ENCODE measurements at regions not wholly inside any gene's neighbourhood (a gene's known extent, or its start where the extent isn't known, plus 50 kb on each side); places are given as distances from the start of the nearest gene placed in this dataset.
"Not testable (repeated sequence)": the region's sequence is repeated elsewhere in the genome, so short reads cannot be mapped to it uniquely, and the experiment has no call there.

DNA sequence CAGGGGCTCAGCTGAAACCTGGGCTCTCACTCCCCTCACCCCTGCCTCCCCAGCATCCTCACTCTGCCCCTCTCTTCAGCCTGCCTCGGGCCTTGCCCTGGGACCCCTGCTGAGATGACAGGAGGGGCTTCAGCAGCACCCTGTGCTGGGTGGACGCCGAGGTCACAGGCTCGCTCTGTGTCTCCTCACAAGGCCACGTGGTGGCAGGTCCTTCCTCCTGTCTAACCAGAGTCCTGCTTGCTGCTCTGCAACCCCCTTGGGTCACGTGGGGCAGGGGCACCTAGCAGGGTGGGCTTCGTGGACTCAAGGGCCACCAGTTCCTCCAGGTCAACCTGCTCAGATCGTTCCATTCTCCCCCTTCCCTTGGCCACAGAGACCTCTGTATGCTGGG, 90.4 kb downstream of the TMEM121 start:
- intact Hi-C loops (cut with DNase I) = loop anchor here in 2 of 3 donors (2.0 to 5.0 kb wide), 2 partner anchors 144 to 146 kb away; no protein-coding TSS in a partner anchor

DNA sequence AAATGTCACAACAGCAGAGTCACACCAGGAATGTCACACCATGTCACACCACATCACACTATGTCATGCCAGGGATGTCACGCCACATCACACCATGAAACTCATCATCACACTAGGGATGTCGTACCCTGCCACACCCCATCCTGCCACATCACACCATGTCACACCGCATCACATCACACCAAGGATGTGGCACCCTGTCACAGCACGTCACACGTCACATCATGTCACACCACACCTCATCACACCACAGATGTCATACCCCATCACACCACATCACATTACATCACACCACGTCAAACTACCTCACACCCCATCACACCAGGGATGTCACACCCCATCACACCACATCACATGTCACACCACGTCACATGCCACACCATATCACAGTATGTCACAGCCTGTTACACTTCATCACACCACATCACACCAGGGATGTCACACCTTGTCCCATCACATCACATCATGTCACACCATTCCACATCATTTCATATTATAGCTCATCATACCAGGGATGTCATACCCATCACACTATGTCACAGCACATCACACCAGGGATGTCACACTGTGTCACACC, 90.9 kb downstream of the TMEM121 start:
- ATAC-seq (peak in 1 of 4 donors; percentile 11), FAIRE-seq (no peak)
- WGBS, 2 donors = 51 to 62% methylated on average over 7 of the region's 7 CpGs

More for the DNA sequence above, 90.4 kb downstream of the TMEM121 start:
- H3K9me3 ChIP-seq = no peaks in the 10 kb centered on the region
- no peak for ATAC-seq
- no peak overlapping the region for H3K4me3 ChIP-seq
- H3K4me1 ChIP-seq = no peaks in the 10 kb centered on the region
- no peak for TF ChIP-seq CTCF (IDR thresholded peaks at IDR 0.05)
- no peak for DNase-seq
- WGBS, 2 donors = 38 to 46% methylated on average over 8 of the region's 8 CpGs
- H3K27me3 ChIP-seq = no peaks in the 10 kb centered on the region
- no peak for FAIRE-seq
- no peak overlapping the region for H3K27ac ChIP-seq
- H3K36me3 ChIP-seq = no peaks in the 10 kb centered on the region

GRCh38 chr14:105617805-105618204, 91.4 kb downstream of the TMEM121 start:
- H3K36me3 ChIP-seq, DNase-seq, H3K4me3 ChIP-seq, H3K9me3 ChIP-seq, ATAC-seq, H3K27ac ChIP-seq, H3K4me1 ChIP-seq, FAIRE-seq, H3K27me3 ChIP-seq: not testable (repeated sequence)
- 35 to 47% methylated on average over 5 of the region's 8 CpGs for WGBS, 2 donors
- intact Hi-C loops (cut with DNase I) = loop anchor here in 2 of 3 donors (2.0 to 5.0 kb wide), 2 partner anchors 143 to 144 kb away; no protein-coding TSS in a partner anchor

More for the DNA sequence above, 90.9 kb downstream of the TMEM121 start:
- H3K27ac ChIP-seq = no peak overlapping the region
- no peaks in the 10 kb centered on the region for H3K27me3 ChIP-seq
- TF ChIP-seq CTCF (IDR thresholded peaks at IDR 0.05) = no peak
- intact Hi-C loops (cut with DNase I) = loop anchor here in 2 of 3 donors (2.0 to 5.0 kb wide), 2 partner anchors 144 to 145 kb away; no protein-coding TSS in a partner anchor
- no peaks in the 10 kb centered on the region for H3K4me1 ChIP-seq
- H3K4me3 ChIP-seq = no peak overlapping the region
- no peaks in the 10 kb centered on the region for H3K36me3 ChIP-seq
- DNase-seq = peak in 1 of 6 donors; percentile 42
- no peaks in the 10 kb centered on the region for H3K9me3 ChIP-seq

- intact Hi-C loops (cut with DNase I) = loop anchor here in 1 of 3 donors (5.0 kb wide), 1 partner anchor 143 kb away; no protein-coding TSS in a partner anchor
- not testable (repeated sequence) for H3K4me3 ChIP-seq, FAIRE-seq, H3K27ac ChIP-seq, DNase-seq, H3K27me3 ChIP-seq, H3K4me1 ChIP-seq, H3K36me3 ChIP-seq, ATAC-seq, H3K9me3 ChIP-seq
- 25 to 32% methylated on average over 3 of the region's 6 CpGs for WGBS, 2 donors
These were observed 92.9 kb downstream of the TMEM121 start for GRCh38 chr14:105619324-105619723.

- 54 to 60% methylated on average over 17 to 22 of the region's 35 CpGs for WGBS, 2 donors
- intact Hi-C loops (cut with DNase I); H3K9me3 ChIP-seq; H3K27ac ChIP-seq; H3K4me3 ChIP-seq; H3K36me3 ChIP-seq; ATAC-seq; H3K4me1 ChIP-seq; FAIRE-seq; DNase-seq; H3K27me3 ChIP-seq: not testable (repeated sequence)
These were observed 93.9 kb downstream of the TMEM121 start for GRCh38 chr14:105620178-105620864.

- intact Hi-C loops (cut with DNase I); ATAC-seq; H3K36me3 ChIP-seq; H3K4me1 ChIP-seq; FAIRE-seq; H3K4me3 ChIP-seq; H3K27ac ChIP-seq; H3K9me3 ChIP-seq; H3K27me3 ChIP-seq: not testable (repeated sequence)
- peak in 3 of 6 donors; percentile 33 to 63 (median 46) for DNase-seq
- WGBS, 2 donors = 42 to 53% methylated on average over 1 to 10 of the region's 21 CpGs
These were observed 94.6 kb downstream of the TMEM121 start for GRCh38 chr14:105620865-105621471.

DNA sequence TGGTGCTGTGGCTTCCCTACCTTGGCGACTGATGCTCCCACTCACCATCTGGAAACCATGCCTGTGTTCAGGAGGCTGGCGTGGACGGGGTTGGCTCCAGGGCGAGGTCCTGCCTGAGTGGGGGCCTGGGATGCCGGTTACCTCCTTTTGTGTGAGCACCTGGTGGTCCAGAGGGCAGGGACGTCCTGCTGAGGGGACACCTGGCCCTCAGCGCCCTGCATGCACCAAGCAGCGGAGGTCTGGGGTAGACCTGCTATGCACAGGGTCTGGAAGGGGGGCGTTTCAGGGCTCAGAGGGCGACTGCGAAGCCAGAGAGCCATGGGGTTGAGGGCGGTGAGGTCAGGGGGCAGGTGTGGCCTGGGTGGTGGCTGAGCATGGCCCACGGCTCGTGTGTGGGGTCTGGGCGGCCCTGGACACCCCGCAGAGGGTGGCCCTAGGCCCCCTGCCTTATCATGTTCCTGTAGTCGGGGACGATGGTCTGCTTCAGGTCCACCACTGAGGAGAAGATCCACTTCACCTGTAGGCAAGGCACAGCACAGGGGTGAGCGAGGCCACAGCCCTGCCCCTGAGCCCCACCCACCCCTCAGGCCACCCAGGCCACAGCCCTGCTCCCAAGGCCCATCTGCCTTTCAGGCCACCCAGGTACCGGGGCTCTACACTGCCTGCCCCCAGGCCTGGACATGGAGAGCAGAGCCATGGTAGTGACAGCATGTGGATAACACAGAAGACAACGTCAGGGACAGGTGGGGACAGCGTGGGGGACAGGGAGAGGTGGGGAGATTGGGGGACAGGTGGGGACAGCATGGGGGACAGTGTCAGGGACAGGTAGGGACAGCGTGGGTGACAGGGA, 95.3 kb downstream of the TMEM121 start:
- H3K36me3 ChIP-seq; H3K4me1 ChIP-seq; intact Hi-C loops (cut with DNase I); H3K9me3 ChIP-seq; ATAC-seq; H3K4me3 ChIP-seq; H3K27ac ChIP-seq; H3K27me3 ChIP-seq; FAIRE-seq: not testable (repeated sequence)
- WGBS, 2 donors = 47 to 53% methylated on average over 22 to 23 of the region's 23 CpGs
- DNase-seq = peak in 1 of 6 donors; percentile 51
